MCF 10A (cell line): ENCODE measurements at regions not wholly inside any gene's neighbourhood (a gene's known extent, or its start where the extent isn't known, plus 50 kb on each side); places are given as distances from the start of the nearest gene placed in this dataset.

Source experiments
- BruUV-seq: library from RNA; stranded (reverse); fragments of 400-500 nt; replicated peaks from 2 replicates; lab custom pipeline; 2021; lab: Mats Ljungman, UMichigan
- CTCF ChIA-PET: fragments of 300-600 bp; sonication (Branson Sonifier 250); formaldehyde crosslinking; extraction: SDS; loops from one replicate; lab custom pipeline; 2021; ENCODE audit warnings: antibody characterized with exemption, inconsistent platforms; lab: Yijun Ruan, JAX
- POLR2A ChIA-PET: fragments of 300-600, 350-650 bp; sonication (Branson Sonifier 250); formaldehyde crosslinking; extraction: SDS; loops from one replicate; lab custom pipeline; 2020; ENCODE audit warnings: antibody characterized with exemption, inconsistent platforms; lab: Yijun Ruan, JAX
- DNase-seq: peaks from one replicate; pipeline ENCODE4 v3.0.0-alpha.2; 2018; ENCODE audit not compliant: unreplicated experiment
- H3K27ac Mint-ChIP-seq: one replicate; pipeline ENCODE4 v1.8.0; 2022; ENCODE audit warnings: mild to moderate bottlenecking, low read depth, mixed read lengths; ENCODE audit not compliant: unreplicated experiment
- H3K27me3 Mint-ChIP-seq: one replicate; pipeline ENCODE4 v1.8.0; 2022; ENCODE audit warnings: mixed read lengths; ENCODE audit not compliant: insufficient read depth, unreplicated experiment
- H3K36me3 Mint-ChIP-seq: one replicate; pipeline ENCODE4 v1.8.0; 2022; ENCODE audit warnings: mild to moderate bottlenecking, moderate library complexity, mixed read lengths; ENCODE audit not compliant: insufficient read depth, unreplicated experiment
- H3K4me1 Mint-ChIP-seq: one replicate; pipeline ENCODE4 v1.8.0; 2022; ENCODE audit warnings: mixed read lengths; ENCODE audit not compliant: insufficient read depth, unreplicated experiment
- H3K4me3 Mint-ChIP-seq: one replicate; pipeline ENCODE4 v1.8.0; 2022; ENCODE audit warnings: mild to moderate bottlenecking, moderate library complexity, mixed read lengths; ENCODE audit not compliant: unreplicated experiment
- H3K9me3 Mint-ChIP-seq: one replicate; pipeline ENCODE4 v1.8.0; 2022; ENCODE audit warnings: mixed read lengths; ENCODE audit not compliant: unreplicated experiment
- intact Hi-C: fragments of 100-400 bp; cut with micrococcal nuclease; formaldehyde crosslinking; loops from 2 replicates; pipeline ENCODE4 v1.14.1; 2022
- TF ChIP-seq, protein P1 (sequence below): fragments of 200-600 bp; IDR thresholded peaks from one replicate; pipeline ENCODE4 v1.8.0; 2022; ENCODE audit warnings: antibody characterized with exemption, mild to moderate bottlenecking; ENCODE audit not compliant: unreplicated experiment

DNA sequence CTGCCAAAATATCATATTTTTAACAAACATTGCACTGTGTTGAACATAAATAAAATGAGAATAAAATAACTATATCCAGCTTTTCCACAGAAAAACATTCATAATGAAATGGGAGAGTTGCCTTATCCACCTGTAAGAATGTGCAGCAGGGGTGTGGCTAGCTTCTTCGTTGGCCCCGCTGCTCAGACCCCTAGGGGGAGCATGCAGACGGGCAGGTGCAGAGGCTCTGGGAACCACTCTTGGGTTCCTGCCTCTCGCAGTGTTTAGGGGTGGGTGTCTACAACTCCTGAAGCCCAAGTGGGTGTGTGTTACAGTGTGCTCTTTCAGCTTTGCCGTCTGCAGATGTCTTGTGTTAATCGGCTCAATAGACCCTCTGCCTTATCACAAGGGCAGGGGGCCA lies 121.7 kb downstream of the SLITRK5 start:
- H3K27me3 Mint-ChIP-seq = no peaks in the 10 kb centered on the region
- POLR2A ChIA-PET = interaction anchor here (0.6 kb wide), 1 partner anchor 54 kb away, joined by 3 read pairs; no protein-coding TSS in a partner anchor
- no peaks in the 10 kb centered on the region for H3K9me3 Mint-ChIP-seq
- intact Hi-C loops = no loop called here
- CTCF ChIA-PET = no interaction called here
- TF ChIP-seq, protein P1, sequence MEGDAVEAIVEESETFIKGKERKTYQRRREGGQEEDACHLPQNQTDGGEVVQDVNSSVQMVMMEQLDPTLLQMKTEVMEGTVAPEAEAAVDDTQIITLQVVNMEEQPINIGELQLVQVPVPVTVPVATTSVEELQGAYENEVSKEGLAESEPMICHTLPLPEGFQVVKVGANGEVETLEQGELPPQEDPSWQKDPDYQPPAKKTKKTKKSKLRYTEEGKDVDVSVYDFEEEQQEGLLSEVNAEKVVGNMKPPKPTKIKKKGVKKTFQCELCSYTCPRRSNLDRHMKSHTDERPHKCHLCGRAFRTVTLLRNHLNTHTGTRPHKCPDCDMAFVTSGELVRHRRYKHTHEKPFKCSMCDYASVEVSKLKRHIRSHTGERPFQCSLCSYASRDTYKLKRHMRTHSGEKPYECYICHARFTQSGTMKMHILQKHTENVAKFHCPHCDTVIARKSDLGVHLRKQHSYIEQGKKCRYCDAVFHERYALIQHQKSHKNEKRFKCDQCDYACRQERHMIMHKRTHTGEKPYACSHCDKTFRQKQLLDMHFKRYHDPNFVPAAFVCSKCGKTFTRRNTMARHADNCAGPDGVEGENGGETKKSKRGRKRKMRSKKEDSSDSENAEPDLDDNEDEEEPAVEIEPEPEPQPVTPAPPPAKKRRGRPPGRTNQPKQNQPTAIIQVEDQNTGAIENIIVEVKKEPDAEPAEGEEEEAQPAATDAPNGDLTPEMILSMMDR = no peak
- BruUV-seq = no TSS peak
- no peak overlapping the region for H3K27ac Mint-ChIP-seq
- no peaks in the 10 kb centered on the region for H3K36me3 Mint-ChIP-seq
- DNase-seq = no peak
- H3K4me3 Mint-ChIP-seq = no peak overlapping the region
- no peaks in the 10 kb centered on the region for H3K4me1 Mint-ChIP-seq

DNA sequence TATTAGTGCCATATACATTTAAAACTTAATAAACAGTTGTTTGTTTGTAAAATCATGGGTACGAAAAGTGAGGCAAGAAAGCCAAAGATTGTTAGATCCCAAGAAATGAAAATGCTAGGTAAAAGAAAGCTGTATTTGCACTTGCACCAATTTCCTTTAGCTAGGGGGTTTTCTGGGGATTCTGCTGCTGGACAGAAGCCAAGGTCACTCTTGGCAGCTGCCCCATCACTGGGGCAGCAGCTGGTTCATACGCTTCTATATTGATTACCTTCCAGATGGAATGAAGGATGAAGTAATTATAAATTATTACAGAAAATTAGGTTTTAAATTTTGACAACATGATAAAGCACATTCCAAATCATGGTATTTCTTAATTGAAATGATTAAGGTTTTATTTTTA lies 127.4 kb downstream of the SLITRK5 start:
- TF ChIP-seq, protein P1 = no peak
- H3K36me3 Mint-ChIP-seq = no peaks in the 10 kb centered on the region
- no peak overlapping the region for H3K4me3 Mint-ChIP-seq
- ChIA-PET POLR2A (interaction anchor here (0.6 kb wide), 1 partner anchor 293 kb away, joined by 3 read pairs; no protein-coding TSS in a partner anchor), CTCF (interaction anchor here (0.6 kb wide), 1 partner anchor 857 kb away, joined by 4 read pairs; no protein-coding TSS in a partner anchor)
- H3K4me1 Mint-ChIP-seq = peaks cover 4% of the 10 kb centered on the region
- intact Hi-C loops = no loop called here
- DNase-seq = no peak
- H3K27ac Mint-ChIP-seq = no peak overlapping the region
- no peaks in the 10 kb centered on the region for H3K27me3 Mint-ChIP-seq
- no peaks in the 10 kb centered on the region for H3K9me3 Mint-ChIP-seq
- BruUV-seq = no TSS peak

DNA sequence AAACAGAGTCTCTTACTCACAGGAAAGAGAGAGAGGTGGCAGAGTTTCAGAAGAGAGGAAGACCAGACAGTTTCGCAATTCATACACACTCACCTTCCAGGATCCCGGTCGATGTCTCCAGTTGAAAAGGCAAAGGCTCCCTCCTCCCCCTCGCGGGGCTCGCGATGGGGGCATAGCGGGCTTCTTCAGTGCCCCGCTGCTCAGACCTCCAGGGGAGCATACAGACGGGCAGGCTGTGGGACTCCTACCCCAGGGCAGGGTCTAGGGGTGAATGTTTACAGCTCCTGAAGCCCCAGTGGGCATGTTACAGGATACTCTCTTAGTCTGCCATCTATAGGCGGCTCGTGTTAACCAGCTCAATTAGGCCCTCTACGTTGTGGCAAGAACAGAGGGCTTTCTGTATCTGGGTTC lies 139.2 kb downstream of the SLITRK5 start:
- intact Hi-C loops = no loop called here
- no TSS peak for BruUV-seq
- Mint-ChIP-seq H3K4me1 (peaks cover 8% of the 10 kb centered on the region), H3K36me3 (no peaks in the 10 kb centered on the region), H3K9me3 (no peaks in the 10 kb centered on the region), H3K27me3 (no peaks in the 10 kb centered on the region), H3K4me3 (no peak overlapping the region), H3K27ac (no peak overlapping the region)
- TF ChIP-seq, protein P1 = no peak
- DNase-seq = no peak
- POLR2A ChIA-PET = no interaction called here
- CTCF ChIA-PET = no interaction called here

DNA sequence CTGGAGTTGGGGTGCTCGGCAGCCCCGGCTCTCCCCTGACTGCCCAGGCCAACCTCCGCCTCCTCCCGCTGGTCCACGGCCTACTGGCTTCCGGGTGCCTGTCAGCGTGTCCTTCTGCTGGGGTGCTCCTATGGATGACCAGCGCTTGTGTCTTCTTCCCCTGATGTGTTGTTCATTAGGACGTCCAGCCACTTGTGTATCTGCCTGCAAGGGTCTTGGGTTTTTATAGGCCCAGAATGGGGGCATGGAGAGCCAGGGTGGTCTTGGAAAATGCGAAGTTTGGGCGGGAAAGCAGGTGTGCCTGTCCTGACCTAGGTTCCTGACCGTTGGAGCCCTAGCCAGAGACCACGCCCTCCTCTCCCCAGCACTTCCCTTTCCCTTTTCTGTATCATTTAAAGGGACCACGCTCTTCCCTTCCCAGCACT lies 139.8 kb downstream of the SLITRK5 start:
- Mint-ChIP-seq H3K27ac (no peak overlapping the region), H3K27me3 (no peaks in the 10 kb centered on the region), H3K4me3 (no peak overlapping the region), H3K9me3 (no peaks in the 10 kb centered on the region), H3K4me1 (peaks cover 9% of the 10 kb centered on the region), H3K36me3 (no peaks in the 10 kb centered on the region)
- POLR2A ChIA-PET = no interaction called here
- CTCF ChIA-PET = no interaction called here
- TF ChIP-seq, protein P1 = no peak
- no peak for DNase-seq
- BruUV-seq = no TSS peak
- intact Hi-C loops = no loop called here
